ENCODE measurements at regions not wholly inside any gene's neighbourhood (a gene's known extent, or its start where the extent isn't known, plus 50 kb on each side); places are given as distances from the start of the nearest gene placed in this dataset.

DNA sequence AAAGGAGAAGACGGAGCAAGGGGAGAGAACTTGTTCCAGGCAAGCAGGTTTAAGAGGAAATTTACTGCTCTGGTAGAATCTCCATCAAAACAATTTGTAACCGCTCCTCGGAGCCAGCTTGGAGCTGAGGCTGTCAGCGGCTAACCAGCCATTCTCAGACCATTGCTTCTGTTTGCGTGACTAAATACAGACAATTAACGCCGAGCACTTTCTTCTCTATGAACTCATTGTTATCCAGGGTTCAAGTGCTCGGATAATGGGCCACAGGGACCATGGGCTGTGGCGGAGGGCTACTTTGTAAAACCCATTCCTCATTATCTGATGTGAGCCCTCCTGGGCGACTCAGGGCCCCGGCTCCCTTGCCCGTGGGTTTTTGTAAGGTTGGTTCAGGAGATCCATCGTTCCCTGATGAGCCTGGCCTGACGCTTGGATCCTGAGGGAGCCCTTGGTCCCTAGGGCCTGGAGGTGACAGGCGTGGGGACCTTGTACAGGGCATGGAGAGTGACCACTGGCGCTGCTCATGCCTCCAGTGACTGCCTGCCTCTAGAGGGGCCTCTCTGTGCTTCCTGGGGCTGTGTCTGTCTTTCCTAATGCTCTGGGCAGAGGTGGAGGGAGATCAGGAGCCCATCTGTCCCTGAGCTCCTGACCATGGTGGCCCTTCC, 61.5 kb upstream of the ZNF536 start:
- no peaks in the 10 kb centered on the region for H3K4me1 ChIP-seq (ENCODE audit: control insufficient read depth in 2 of 2, insufficient read depth in 2 of 2, low read length in 2 of 2)
- H3K27ac ChIP-seq (ENCODE audit: low read depth in 1 of 2, low read length in 1 of 2), result no peak overlapping the region
- WGBS, result 91% methylated on average over 16 of the region's 16 CpGs
- H3K4me3 ChIP-seq (ENCODE audit: low read length in 2 of 2), result no peak overlapping the region
- no peak for DNase-seq (ENCODE audit: low read depth in 6 of 9, low spot score in 9 of 9)
- no peaks in the 10 kb centered on the region for H3K36me3 ChIP-seq (ENCODE audit: control insufficient read depth in 2 of 2, insufficient read depth in 2 of 2, low read length in 1 of 2)
- H3K9me3 ChIP-seq (ENCODE audit: control insufficient read depth in 2 of 2, insufficient read depth in 1 of 2, low read length in 1 of 2), result no peaks in the 10 kb centered on the region
- peaks cover 0 to 2% of the 10 kb centered on the region in 2 donors for H3K27me3 ChIP-seq (ENCODE audit: control insufficient read depth in 2 of 2, insufficient read depth in 1 of 2, low read length in 1 of 2)

DNA sequence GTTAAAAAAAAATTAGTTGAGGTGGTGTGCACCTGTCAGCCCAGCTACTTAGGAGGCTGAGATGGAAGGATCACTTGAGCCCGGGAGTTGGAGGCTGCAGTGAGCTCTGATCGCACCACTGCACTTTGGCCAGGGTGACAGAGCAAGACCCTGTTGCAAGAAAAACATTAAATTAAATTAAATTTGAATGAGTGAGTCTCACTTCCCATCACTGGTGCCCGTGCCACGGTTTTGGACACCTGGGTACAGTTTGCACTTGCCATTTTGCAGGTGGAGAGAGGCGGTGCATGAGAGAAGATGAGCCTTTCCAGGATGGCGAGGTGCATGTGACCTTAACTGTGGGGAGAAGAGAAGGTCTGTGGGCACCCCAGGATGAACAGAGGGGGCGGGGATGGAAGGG, 60.3 kb upstream of the ZNF536 start:
- 94% methylated on average over 7 of the region's 7 CpGs for WGBS
- Histone ChIP-seq H3K4me3 (ENCODE audit: low read length in 2 of 2) (no peak overlapping the region), H3K27me3 (ENCODE audit: control insufficient read depth in 2 of 2, insufficient read depth in 1 of 2, low read length in 1 of 2) (peaks cover 0 to 2% of the 10 kb centered on the region in 2 donors), H3K4me1 (ENCODE audit: control insufficient read depth in 2 of 2, insufficient read depth in 2 of 2, low read length in 2 of 2) (no peaks in the 10 kb centered on the region), H3K36me3 (ENCODE audit: control insufficient read depth in 2 of 2, insufficient read depth in 2 of 2, low read length in 1 of 2) (no peaks in the 10 kb centered on the region), H3K9me3 (ENCODE audit: control insufficient read depth in 2 of 2, insufficient read depth in 1 of 2, low read length in 1 of 2) (no peaks in the 10 kb centered on the region), H3K27ac (ENCODE audit: low read depth in 1 of 2, low read length in 1 of 2) (no peak overlapping the region)
- no peak for DNase-seq (ENCODE audit: low read depth in 6 of 9, low spot score in 9 of 9)

DNA sequence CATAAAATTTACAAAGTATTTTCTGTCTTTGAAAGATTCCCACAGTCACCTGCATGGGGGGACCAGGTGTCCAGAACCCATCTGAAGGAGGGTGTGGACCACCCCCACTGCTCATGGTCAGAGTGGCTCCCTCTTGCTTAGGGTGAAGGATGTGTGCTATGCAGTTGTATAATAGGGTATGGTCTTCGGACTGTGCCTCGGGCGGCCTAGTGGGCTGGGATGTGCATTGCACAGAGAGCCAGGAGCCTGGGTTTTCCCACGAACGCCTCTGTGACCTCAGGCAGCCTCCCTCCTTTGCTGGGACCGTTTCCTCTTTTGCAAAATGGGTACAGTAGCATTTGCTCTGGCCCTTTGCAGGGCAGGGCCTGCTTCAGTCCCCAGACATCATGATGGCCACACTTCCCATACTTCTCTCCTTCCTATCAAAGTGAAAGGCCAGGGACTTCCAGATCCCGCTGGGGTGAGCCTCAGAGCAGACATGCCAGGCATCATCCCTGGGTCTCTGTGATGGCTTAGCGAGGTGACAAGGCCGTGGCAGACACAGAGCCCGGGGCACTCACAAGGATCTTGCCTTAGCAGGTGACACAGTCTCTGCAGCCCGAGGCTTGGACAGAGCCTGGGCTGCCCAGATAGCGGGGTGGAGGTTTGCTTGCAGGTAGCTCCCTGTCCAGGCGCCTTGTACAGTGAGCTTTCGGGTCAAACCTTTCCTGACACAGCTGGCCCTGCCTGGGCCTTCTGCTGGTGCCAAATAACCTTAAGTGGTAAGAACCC, 59.4 kb upstream of the ZNF536 start:
- Histone ChIP-seq H3K4me1 (ENCODE audit: control insufficient read depth in 2 of 2, insufficient read depth in 2 of 2, low read length in 2 of 2) (no peaks in the 10 kb centered on the region), H3K27ac (ENCODE audit: low read depth in 1 of 2, low read length in 1 of 2) (no peak overlapping the region), H3K36me3 (ENCODE audit: control insufficient read depth in 2 of 2, insufficient read depth in 2 of 2, low read length in 1 of 2) (no peaks in the 10 kb centered on the region), H3K9me3 (ENCODE audit: control insufficient read depth in 2 of 2, insufficient read depth in 1 of 2, low read length in 1 of 2) (no peaks in the 10 kb centered on the region), H3K4me3 (ENCODE audit: low read length in 2 of 2) (no peak overlapping the region), H3K27me3 (ENCODE audit: control insufficient read depth in 2 of 2, insufficient read depth in 1 of 2, low read length in 1 of 2) (peaks cover 0 to 2% of the 10 kb centered on the region in 2 donors)
- WGBS, result 89% methylated on average over 14 of the region's 14 CpGs
- DNase-seq (ENCODE audit: low read depth in 6 of 9, low spot score in 9 of 9), result no peak

DNA sequence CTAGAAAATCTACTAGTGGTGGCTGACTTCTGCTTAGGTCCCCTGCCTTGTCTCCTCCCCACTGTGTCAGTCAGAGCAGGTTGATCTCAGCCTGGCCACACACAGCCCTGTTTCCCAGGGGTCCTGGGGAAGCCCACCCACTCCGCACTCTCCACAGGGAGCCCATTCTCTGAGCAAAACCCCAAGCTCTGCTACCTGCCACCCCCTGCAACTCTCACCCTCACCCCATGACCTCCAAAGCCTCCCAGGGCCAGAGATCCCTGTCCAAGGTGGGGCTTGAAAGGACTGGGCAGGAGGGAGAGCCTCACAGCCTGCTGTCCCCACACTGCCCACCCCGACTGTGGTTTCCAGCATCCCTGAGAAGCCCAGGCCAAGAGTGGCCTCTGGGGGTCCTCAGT, 58.8 kb upstream of the ZNF536 start:
- DNase-seq (ENCODE audit: low read depth in 6 of 9, low spot score in 9 of 9), result no peak
- Histone ChIP-seq H3K36me3 (ENCODE audit: control insufficient read depth in 2 of 2, insufficient read depth in 2 of 2, low read length in 1 of 2) (no peaks in the 10 kb centered on the region), H3K27ac (ENCODE audit: low read depth in 1 of 2, low read length in 1 of 2) (no peak overlapping the region), H3K27me3 (ENCODE audit: control insufficient read depth in 2 of 2, insufficient read depth in 1 of 2, low read length in 1 of 2) (peaks cover 0 to 2% of the 10 kb centered on the region in 2 donors), H3K4me1 (ENCODE audit: control insufficient read depth in 2 of 2, insufficient read depth in 2 of 2, low read length in 2 of 2) (no peaks in the 10 kb centered on the region), H3K9me3 (ENCODE audit: control insufficient read depth in 2 of 2, insufficient read depth in 1 of 2, low read length in 1 of 2) (no peaks in the 10 kb centered on the region), H3K4me3 (ENCODE audit: low read length in 2 of 2) (no peak overlapping the region)
- 88% methylated on average over 2 of the region's 2 CpGs for WGBS

DNA sequence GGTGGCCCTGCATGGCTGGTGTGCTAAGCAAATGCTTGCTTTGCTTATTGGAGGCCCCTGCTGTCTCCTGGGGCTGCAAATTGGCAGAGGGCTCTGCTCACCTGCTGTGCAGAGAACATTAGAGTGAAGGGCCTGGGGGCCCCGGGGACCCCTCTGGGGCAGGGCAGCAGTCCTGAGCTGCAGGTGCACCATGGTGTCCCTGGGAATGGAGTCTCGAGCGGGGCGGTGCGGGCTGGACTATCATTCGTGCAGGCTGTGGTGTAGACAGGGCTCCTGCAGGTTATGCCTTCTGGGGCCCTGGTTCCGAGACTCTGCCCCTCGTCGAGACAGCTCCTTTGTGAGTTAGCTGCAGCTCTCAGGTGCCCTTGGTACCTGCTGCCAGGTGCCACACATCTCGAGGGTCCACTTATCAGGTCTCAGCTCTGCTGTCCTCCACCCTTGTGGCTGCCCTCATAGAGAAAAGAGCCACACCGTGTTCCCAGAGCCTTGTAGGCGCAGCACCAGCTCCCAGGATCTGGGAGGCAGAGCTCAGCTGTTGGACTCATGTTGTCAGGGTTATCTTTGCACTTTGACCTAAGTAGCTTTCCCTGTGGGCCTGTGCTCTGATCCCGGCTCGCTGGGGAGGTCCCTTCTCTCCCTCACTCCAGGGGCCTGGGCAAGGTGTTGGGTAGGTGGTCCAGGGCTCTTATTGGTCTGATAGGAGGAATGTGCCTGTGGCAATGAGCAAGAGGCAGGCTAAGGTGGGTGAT, 58.0 kb upstream of the ZNF536 start:
- H3K4me3 ChIP-seq (ENCODE audit: low read length in 2 of 2), result no peak overlapping the region
- no peaks in the 10 kb centered on the region for H3K4me1 ChIP-seq (ENCODE audit: control insufficient read depth in 2 of 2, insufficient read depth in 2 of 2, low read length in 2 of 2)
- H3K27ac ChIP-seq (ENCODE audit: low read depth in 1 of 2, low read length in 1 of 2), result no peak overlapping the region
- WGBS, result 95% methylated on average over 14 of the region's 14 CpGs
- H3K27me3 ChIP-seq (ENCODE audit: control insufficient read depth in 2 of 2, insufficient read depth in 1 of 2, low read length in 1 of 2), result peaks cover 0 to 2% of the 10 kb centered on the region in 2 donors
- no peaks in the 10 kb centered on the region for H3K36me3 ChIP-seq (ENCODE audit: control insufficient read depth in 2 of 2, insufficient read depth in 2 of 2, low read length in 1 of 2)
- DNase-seq (ENCODE audit: low read depth in 6 of 9, low spot score in 9 of 9), result no peak
- no peaks in the 10 kb centered on the region for H3K9me3 ChIP-seq (ENCODE audit: control insufficient read depth in 2 of 2, insufficient read depth in 1 of 2, low read length in 1 of 2)

DNA sequence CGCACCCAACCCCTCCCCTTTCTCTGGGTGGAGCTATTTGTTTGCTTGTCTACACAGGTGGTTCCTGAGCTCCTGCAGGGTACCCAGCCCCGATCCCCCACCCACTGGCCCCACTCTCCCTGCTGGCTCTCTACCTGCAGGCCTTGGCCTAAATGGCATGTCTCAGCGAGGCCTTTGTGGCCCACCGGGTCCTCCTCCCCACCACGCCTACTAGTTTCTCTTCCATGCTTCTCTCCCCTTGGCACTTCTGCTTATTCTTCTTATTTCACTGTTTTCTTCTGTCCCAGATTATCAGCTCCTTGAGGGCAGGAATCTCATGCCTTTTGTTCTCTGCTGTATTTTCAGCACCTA, 57.4 kb upstream of the ZNF536 start:
- WGBS, result 91% methylated on average over 5 of the region's 5 CpGs
- H3K4me3 ChIP-seq (ENCODE audit: low read length in 2 of 2), result no peak overlapping the region
- H3K9me3 ChIP-seq (ENCODE audit: control insufficient read depth in 2 of 2, insufficient read depth in 1 of 2, low read length in 1 of 2), result no peaks in the 10 kb centered on the region
- H3K36me3 ChIP-seq (ENCODE audit: control insufficient read depth in 2 of 2, insufficient read depth in 2 of 2, low read length in 1 of 2), result no peaks in the 10 kb centered on the region
- H3K27ac ChIP-seq (ENCODE audit: low read depth in 1 of 2, low read length in 1 of 2), result no peak overlapping the region
- no peak for DNase-seq (ENCODE audit: low read depth in 6 of 9, low spot score in 9 of 9)
- no peaks in the 10 kb centered on the region for H3K4me1 ChIP-seq (ENCODE audit: control insufficient read depth in 2 of 2, insufficient read depth in 2 of 2, low read length in 2 of 2)
- H3K27me3 ChIP-seq (ENCODE audit: control insufficient read depth in 2 of 2, insufficient read depth in 1 of 2, low read length in 1 of 2), result peaks cover 0 to 2% of the 10 kb centered on the region in 2 donors

DNA sequence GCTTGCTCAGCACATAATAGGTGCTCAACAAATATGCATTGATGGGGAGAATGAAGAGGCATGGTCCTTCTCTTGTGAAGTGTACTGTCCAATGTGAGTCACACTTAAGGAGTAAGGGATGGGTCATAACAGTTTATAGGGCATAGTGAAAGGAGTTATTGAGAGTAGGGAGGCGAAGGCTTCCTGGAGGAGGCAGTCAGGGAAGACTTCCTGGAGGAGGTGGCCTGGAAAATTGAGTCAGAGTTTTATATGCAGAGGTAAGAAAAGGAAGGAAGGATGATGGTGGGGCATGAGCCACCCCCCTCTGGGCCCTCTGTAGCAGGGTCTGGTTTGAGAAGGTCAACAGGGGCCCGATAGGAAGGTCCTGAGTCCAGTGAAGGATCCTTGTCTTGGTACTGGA, 57.0 kb upstream of the ZNF536 start:
- Histone ChIP-seq H3K36me3 (ENCODE audit: control insufficient read depth in 2 of 2, insufficient read depth in 2 of 2, low read length in 1 of 2) (no peaks in the 10 kb centered on the region), H3K4me3 (ENCODE audit: low read length in 2 of 2) (no peak overlapping the region), H3K27me3 (ENCODE audit: control insufficient read depth in 2 of 2, insufficient read depth in 1 of 2, low read length in 1 of 2) (peaks cover 0 to 2% of the 10 kb centered on the region in 2 donors), H3K9me3 (ENCODE audit: control insufficient read depth in 2 of 2, insufficient read depth in 1 of 2, low read length in 1 of 2) (no peaks in the 10 kb centered on the region), H3K4me1 (ENCODE audit: control insufficient read depth in 2 of 2, insufficient read depth in 2 of 2, low read length in 2 of 2) (no peaks in the 10 kb centered on the region), H3K27ac (ENCODE audit: low read depth in 1 of 2, low read length in 1 of 2) (no peak overlapping the region)
- DNase-seq (ENCODE audit: low read depth in 6 of 9, low spot score in 9 of 9), result no peak
- 92% methylated on average over 2 of the region's 2 CpGs for WGBS

DNA sequence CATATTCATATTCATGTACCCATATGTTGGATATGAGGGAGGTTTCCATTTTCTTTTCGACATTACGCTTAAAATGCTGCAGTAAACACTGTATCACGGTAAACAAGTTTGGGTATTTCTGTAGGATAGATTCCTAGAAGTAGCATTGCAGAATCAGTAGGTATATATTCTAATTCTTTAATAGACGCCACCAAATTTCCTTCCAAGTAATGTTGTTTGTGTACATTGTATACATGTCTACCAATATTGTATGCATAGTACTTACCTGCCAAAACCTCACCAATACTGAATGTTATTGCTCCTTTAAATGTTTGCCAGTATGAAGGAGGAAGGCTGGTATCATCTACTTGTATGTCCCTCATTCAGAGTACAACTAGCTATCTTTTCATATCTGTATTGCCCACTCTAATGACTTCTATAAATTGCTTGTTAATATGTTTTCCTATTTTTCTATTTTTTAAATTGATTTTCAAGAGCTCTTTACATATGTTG, 56.1 kb upstream of the ZNF536 start:
- Histone ChIP-seq H3K9me3 (ENCODE audit: control insufficient read depth in 2 of 2, insufficient read depth in 1 of 2, low read length in 1 of 2) (no peaks in the 10 kb centered on the region), H3K27ac (ENCODE audit: low read depth in 1 of 2, low read length in 1 of 2) (no peak overlapping the region), H3K4me3 (ENCODE audit: low read length in 2 of 2) (no peak overlapping the region), H3K4me1 (ENCODE audit: control insufficient read depth in 2 of 2, insufficient read depth in 2 of 2, low read length in 2 of 2) (no peaks in the 10 kb centered on the region), H3K27me3 (ENCODE audit: control insufficient read depth in 2 of 2, insufficient read depth in 1 of 2, low read length in 1 of 2) (no peaks in the 10 kb centered on the region), H3K36me3 (ENCODE audit: control insufficient read depth in 2 of 2, insufficient read depth in 2 of 2, low read length in 1 of 2) (no peaks in the 10 kb centered on the region)
- DNase-seq (ENCODE audit: low read depth in 6 of 9, low spot score in 9 of 9), result no peak
- 96% methylated on average over 4 of the region's 4 CpGs for WGBS

DNA sequence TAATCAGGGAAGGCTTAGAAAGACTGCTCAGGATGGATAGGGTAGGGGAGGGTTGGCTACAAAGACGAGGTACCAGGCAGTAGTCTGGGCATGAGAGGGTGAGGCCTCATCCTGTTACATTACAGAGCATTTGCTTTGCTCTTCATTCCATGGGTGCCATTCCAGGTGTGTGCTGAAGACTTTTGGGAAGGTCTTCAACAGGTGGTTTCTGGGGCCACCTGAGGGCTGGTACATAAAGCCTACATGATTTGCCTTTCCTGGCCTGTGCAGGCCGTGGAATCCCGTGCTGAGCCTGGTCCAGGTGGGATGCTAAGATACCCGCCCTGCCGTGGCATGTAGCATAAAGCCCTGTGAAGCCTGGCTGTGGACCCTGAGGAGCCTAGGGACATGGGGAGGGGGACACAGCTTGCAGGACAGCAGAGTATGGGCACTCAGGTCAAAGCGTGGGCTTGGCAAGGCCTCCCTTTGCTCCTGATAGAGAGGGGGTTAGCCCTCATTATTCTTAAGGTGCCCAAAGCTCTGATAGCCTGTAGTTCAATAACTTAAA, 55.6 kb upstream of the ZNF536 start:
- WGBS, result 88% methylated on average over 6 of the region's 6 CpGs
- no peak for DNase-seq (ENCODE audit: low read depth in 6 of 9, low spot score in 9 of 9)
- H3K4me1 ChIP-seq (ENCODE audit: control insufficient read depth in 2 of 2, insufficient read depth in 2 of 2, low read length in 2 of 2), result no peaks in the 10 kb centered on the region

More for the DNA sequence above, 55.6 kb upstream of the ZNF536 start:
- Histone ChIP-seq H3K27ac (ENCODE audit: low read depth in 1 of 2, low read length in 1 of 2) (no peak overlapping the region), H3K36me3 (ENCODE audit: control insufficient read depth in 2 of 2, insufficient read depth in 2 of 2, low read length in 1 of 2) (no peaks in the 10 kb centered on the region), H3K9me3 (ENCODE audit: control insufficient read depth in 2 of 2, insufficient read depth in 1 of 2, low read length in 1 of 2) (no peaks in the 10 kb centered on the region), H3K4me3 (ENCODE audit: low read length in 2 of 2) (no peak overlapping the region), H3K27me3 (ENCODE audit: control insufficient read depth in 2 of 2, insufficient read depth in 1 of 2, low read length in 1 of 2) (no peaks in the 10 kb centered on the region)

Data from thymus (tissue), 11 donors.